NT2/D1 (cell line): ENCODE measurements at regions not wholly inside any gene's neighbourhood (a gene's known extent, or its start where the extent isn't known, plus 50 kb on each side); places are given as distances from the start of the nearest gene placed in this dataset.

Experiments used
- SUZ12 ChIP-seq: IDR thresholded peaks from 2 replicates; pipeline ENCODE4 v1.6.1; 2011; ENCODE audit not compliant: insufficient read length, insufficient read depth; ENCODE audit errors: extremely low read depth
- ZNF274 ChIP-seq: IDR thresholded peaks from 2 replicates; pipeline ENCODE4 v1.6.1; 2011; ENCODE audit warnings: mild to moderate bottlenecking, low read depth, low read length

DNA sequence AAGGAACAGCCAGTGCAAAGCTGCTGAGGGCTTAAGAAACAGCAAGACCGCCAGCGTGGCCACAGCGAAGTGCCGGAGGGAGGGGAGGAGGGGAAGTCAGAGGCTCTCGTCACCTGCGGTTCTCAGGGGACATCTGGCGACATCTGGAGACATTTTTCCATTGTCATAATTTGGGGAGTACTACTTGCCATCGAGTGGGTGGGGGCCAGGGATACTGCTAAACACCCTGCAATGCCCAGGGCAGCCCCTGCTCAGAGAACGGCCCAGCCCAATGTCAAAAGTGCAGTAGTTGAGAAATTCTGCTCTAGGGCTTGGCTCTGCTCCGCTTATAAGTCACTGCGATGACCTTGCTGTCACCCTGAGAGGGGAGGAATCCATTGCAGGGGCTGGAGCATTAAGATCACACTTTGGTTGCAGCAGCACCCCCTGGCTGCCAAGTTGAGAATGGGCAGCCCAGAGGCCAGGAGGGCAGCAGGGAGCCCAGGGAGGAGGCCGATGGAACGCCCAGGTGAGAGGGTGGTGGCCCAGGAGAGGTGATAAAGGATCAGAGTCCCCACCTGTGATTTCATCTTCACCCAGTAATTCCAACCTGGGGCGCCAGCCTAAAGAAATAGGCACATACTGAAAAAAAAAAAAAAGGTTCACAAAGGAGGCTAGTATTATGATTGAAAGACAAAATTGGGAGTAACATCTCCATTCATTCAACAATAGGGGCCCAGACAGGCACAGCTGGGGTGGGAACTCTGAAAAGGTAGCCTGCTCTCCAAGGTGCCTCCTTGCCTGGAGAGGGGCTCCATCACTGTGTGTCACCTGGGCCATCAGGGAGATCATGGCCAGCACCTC lies 218.2 kb downstream of the BMP7 start:
- TF ChIP-seq ZNF274 (no peak), SUZ12 (no peak)
